K562 (cell line): ENCODE measurements at regions not wholly inside any gene's neighbourhood (a gene's known extent, or its start where the extent isn't known, plus 50 kb on each side); places are given as distances from the start of the nearest gene placed in this dataset.
A peak's percentile ranks its signal among the peaks of the same experiment; 100 is the strongest.

Source experiments
- ATAC-seq: fragments of 200-7000 bp; cut with Tn5 transposase; 3 replicates; pipeline ENCODE4 v1.9.1; 2020; ENCODE audit warnings: moderate library complexity
- BruUV-seq: library from RNA; stranded (reverse); fragments of 400-500 nt; replicated peaks from 2 replicates; lab custom pipeline; 2021; lab: Mats Ljungman, UMichigan
- CTCF ChIA-PET: fragments of 300-600 bp; formaldehyde crosslinking; extraction: SDS; loops from one replicate; lab custom pipeline; 2021; ENCODE audit warnings: low intra/inter-chr PET ratio; lab: Yijun Ruan, JAX
- POLR2A ChIA-PET: fragments of 300-600, 350-650 bp; sonication (Branson Sonifier 250); formaldehyde crosslinking; extraction: SDS; loops from one replicate; lab custom pipeline; 2021; ENCODE audit warnings: antibody characterized with exemption, inconsistent platforms; lab: Yijun Ruan, JAX
- DNase-seq, 4 experiments: peaks; one replicate each; pipeline versions ENCODE4 v3.0.0 to v3.0.0-alpha.2; 2011 to 2018; ENCODE audit warnings: low spot score in 3 of 4, mixed read lengths in 3 of 4; ENCODE audit errors: extremely low read depth in 1 of 4
- FAIRE-seq: peaks from 2 replicates; lab custom pipeline; 2011; peaks lifted over from hg19 to GRCh38; lab: Jason Lieb, UNC
- H2AFZ ChIP-seq: 2 replicates; pipeline ENCODE4 v1.6.0; 2011; ENCODE audit warnings: low read depth, low read length, control low read depth, inconsistent platforms
- H3K27ac ChIP-seq: fragments of 200-600 bp; 3 replicates; pipeline ENCODE4 v1.8.0; 2011; ENCODE audit warnings: low read depth, mild to moderate bottlenecking, control low read depth, inconsistent platforms, low read length, moderate library complexity, mixed read lengths; ENCODE audit errors: extremely low read depth
- H3K27me3 ChIP-seq, 2 experiments: fragments of 300-600 bp in 1 of 2; 2 replicates in 1 of 2; 3 replicates in 1 of 2; pipeline versions ENCODE4 v1.6.0 to v1.8.0; 2011; ENCODE audit warnings: inconsistent platforms in 2 of 2, low read length in 2 of 2, mild to moderate bottlenecking in 1 of 2, mixed read lengths in 1 of 2, moderate library complexity in 1 of 2; ENCODE audit not compliant: control insufficient read depth in 2 of 2, insufficient read depth in 2 of 2
- H3K36me3 ChIP-seq: fragments of 300-600 bp; 3 replicates; pipeline ENCODE4 v1.8.0; 2011; ENCODE audit warnings: mild to moderate bottlenecking, low read length, inconsistent platforms; ENCODE audit not compliant: control insufficient read depth, insufficient read depth
- H3K4me1 ChIP-seq, 2 experiments: fragments of 200-600 bp in 1 of 2; replicated peaks in 1 of 2; 2 replicates in 1 of 2; 3 replicates in 1 of 2; pipeline versions ENCODE4 v1.5.1 to v1.8.0; 2011; ENCODE audit warnings: inconsistent platforms in 2 of 2, low read length in 2 of 2, mild to moderate bottlenecking in 1 of 2, mixed read lengths in 1 of 2, moderate library complexity in 1 of 2; ENCODE audit not compliant: control insufficient read depth in 2 of 2, insufficient read depth in 2 of 2
- H3K4me2 ChIP-seq: 2 replicates; pipeline ENCODE4 v1.6.1; 2011; ENCODE audit warnings: low read length, control low read depth, inconsistent platforms, mixed read lengths; ENCODE audit not compliant: insufficient read depth
- H3K4me3 ChIP-seq: fragments of 200-600 bp; sonication (generic), shearing (Covaris generic); 2 replicates; pipeline ENCODE4 v1.5.1; 2016; ENCODE audit warnings: control low read depth, inconsistent platforms
- H3K79me2 ChIP-seq: fragments of 200-600 bp; 3 replicates; pipeline ENCODE4 v1.8.0; 2011; ENCODE audit warnings: low read length, inconsistent platforms; ENCODE audit not compliant: control insufficient read depth, insufficient read depth
- H3K9ac ChIP-seq, 2 experiments: 2 replicates each; pipeline versions ENCODE4 v1.6.0 to v1.6.1; 2011; ENCODE audit warnings: low read depth in 2 of 2, low read length in 2 of 2, control low read depth in 1 of 2, inconsistent platforms in 1 of 2, mild to moderate bottlenecking in 1 of 2, mixed read lengths in 1 of 2; ENCODE audit not compliant: insufficient read depth in 1 of 2
- H3K9me1 ChIP-seq: one replicate; pipeline ENCODE4 v1.6.0; 2011; ENCODE audit warnings: inconsistent platforms, mild to moderate bottlenecking, low read length, moderate library complexity; ENCODE audit not compliant: control insufficient read depth, insufficient read depth
- H3K9me3 ChIP-seq: replicated peaks from 2 replicates; pipeline ENCODE4 v1.5.1; 2011; ENCODE audit warnings: low read depth, low read length, inconsistent platforms; ENCODE audit not compliant: control insufficient read depth, insufficient read depth
- H4K20me1 ChIP-seq: replicated peaks from 2 replicates; pipeline ENCODE4 v1.6.1; 2011; ENCODE audit warnings: low read length, inconsistent platforms, mixed read lengths; ENCODE audit not compliant: control insufficient read depth, insufficient read depth
- CTCF ChIP-seq, 3 experiments: IDR thresholded peaks in 2 of 3; conservative IDR thresholded peaks in 1 of 3; 2 replicates each; pipeline ENCODE4 v1.5.1; 2011 to 2012; ENCODE audit warnings: low read length in 3 of 3, mild to moderate bottlenecking in 3 of 3, control low read depth in 2 of 3, improper control_type of control experiment in 1 of 3, inconsistent platforms in 1 of 3, low read depth in 1 of 3, mixed read lengths in 1 of 3, moderate library complexity in 1 of 3; ENCODE audit not compliant: insufficient read depth in 2 of 3
- PTTG1 ChIP-seq: fragments of 450-650 bp; IDR thresholded peaks from 2 replicates; pipeline ENCODE4 v1.6.1; 2016; ENCODE audit warnings: low read depth, mild to moderate bottlenecking, missing genetic modification characterization, missing compliant biosample characterization
- ZBTB11 ChIP-seq, 3 experiments: fragments of 200-800 bp in 1 of 3; fragments of 250-450 bp in 1 of 3; fragments of 450-650 bp in 1 of 3; sonication (Bioruptor Pico) in 1 of 3; sonication (Bioruptor generic) in 1 of 3; formaldehyde crosslinking in 1 of 3; IDR thresholded peaks; 2 replicates each; pipeline versions ENCODE4 v1.6.1 to v1.8.0; 2016 to 2022; ENCODE audit warnings: mild to moderate bottlenecking in 2 of 3, missing genetic modification characterization in 2 of 3, missing compliant biosample characterization in 1 of 3, moderate library complexity in 1 of 3
- WGBS: fragments of 100-300 bp; shearing (Covaris generic); methylation state at CpG from one replicate; pipeline ENCODE4 v1.1.6; 2016; ENCODE audit warnings: low coverage, mixed read lengths; ENCODE audit not compliant: insufficient coverage; ENCODE audit errors: missing lambda C conversion rate; 5-methylcytosine and 5-hydroxymethylcytosine counted together
- in situ Hi-C: fragments of 300-500 bp; cut with MboI; formaldehyde crosslinking; loops from 4 replicates; pipeline ENCODE4 v1.15.0; 2018; ENCODE audit warnings: inconsistent platforms, mixed read lengths
- intact Hi-C: fragments of 100-400 bp; cut with micrococcal nuclease; formaldehyde crosslinking; loops from 2 replicates; pipeline ENCODE4 v1.14.2; 2022

- 0 out of 6 replicates have a peak, but pooled peaks of 1 of the 3 experiments have one; percentile 17 for TF ChIP-seq CTCF (IDR thresholded peaks at IDR 0.05 in 2 of 3, conservative IDR thresholded peaks at IDR 0.05 in 1 of 3; ENCODE audit: insufficient read depth in 2 of 3, low read depth in 1 of 3, low read length in 3 of 3)
Observed at GRCh38 chr20:53660947-53661381, 67.3 kb upstream of the ZNF217 start (continued).

- Histone ChIP-seq H3K9ac (no peak overlapping the region), H3K4me2 (no peak overlapping the region)
- in situ Hi-C loops, result no loop called here
Observed at GRCh38 chr20:53660078-53660909, 66.7 kb upstream of the ZNF217 start.

More at GRCh38 chr20:53660078-53660909, 66.7 kb upstream of the ZNF217 start:
- CTCF ChIA-PET, result no interaction called here
- ATAC-seq (no peak), DNase-seq (no peak), FAIRE-seq (no peak)
- peaks cover 3 to 15% of the 10 kb centered on the region in 2 experiments for H3K4me1 ChIP-seq
- H3K9me3 ChIP-seq, result no peaks in the 10 kb centered on the region
- intact Hi-C loops, result no loop called here
- H3K4me3 ChIP-seq, result no peak overlapping the region
- H3K27ac ChIP-seq, result no peak overlapping the region
- no peaks in the 10 kb centered on the region for H3K36me3 ChIP-seq
- no peaks in the 10 kb centered on the region for H4K20me1 ChIP-seq
- TF ChIP-seq ZBTB11 (CRISPR knock-in tag; IDR thresholded peaks at IDR 0.05), result peak in 1 of 3 experiments; percentile 95; a peak in 2 of 6 replicates
- TF ChIP-seq PTTG1 (tag), result no peak
- no peaks in the 10 kb centered on the region for H3K9me1 ChIP-seq
- no peaks in the 10 kb centered on the region for H3K79me2 ChIP-seq
- 65% methylated on average over 10 of the region's 38 CpGs for WGBS
- POLR2A ChIA-PET, result interaction anchor here (0.8 kb wide), 2 partner anchors 22 to 270 kb away, joined by 3 to 4 read pairs; no protein-coding TSS in a partner anchor
- peak overlapping the region; percentile 42; the same call in 1 of the 2 replicates for H2AFZ ChIP-seq
- no peaks in the 10 kb centered on the region for H3K27me3 ChIP-seq
- no TSS peak for BruUV-seq
